Small intestine (tissue), 7 donors: ENCODE measurements at regions not wholly inside any gene's neighbourhood (a gene's known extent, or its start where the extent isn't known, plus 50 kb on each side); places are given as distances from the start of the nearest gene placed in this dataset.

Source experiments
- DNase-seq, 2 donors: peaks; one replicate each; pipeline versions ENCODE4 v3.0.0 to v3.0.0-alpha.2; 2013
- FAIRE-seq: peaks from 2 replicates; lab custom pipeline; 2012; peaks lifted over from hg19 to GRCh38; lab: Jason Lieb, UNC
- H3K27ac ChIP-seq, 3 donors: one replicate each; pipeline ENCODE4 v1.5.1; 2013; ENCODE audit warnings: low read length in 2 of 3, mild to moderate bottlenecking in 2 of 3, control low read depth in 1 of 3, inconsistent platforms in 1 of 3, low read depth in 1 of 3, moderate library complexity in 1 of 3
- H3K27me3 ChIP-seq, 3 donors: one replicate each; pipeline ENCODE4 v1.6.1; 2013; ENCODE audit warnings: low read length in 3 of 3, inconsistent platforms in 1 of 3; ENCODE audit not compliant: control insufficient read depth in 3 of 3, insufficient read depth in 3 of 3
- H3K36me3 ChIP-seq, 3 donors: one replicate each; pipeline ENCODE4 v1.6.1; 2013; ENCODE audit warnings: low read length in 3 of 3, inconsistent platforms in 1 of 3, low read depth in 1 of 3, mild to moderate bottlenecking in 1 of 3, moderate library complexity in 1 of 3; ENCODE audit not compliant: control insufficient read depth in 3 of 3, insufficient read depth in 2 of 3
- H3K4me1 ChIP-seq, 3 donors: one replicate each; pipeline ENCODE4 v1.6.1; 2013; ENCODE audit warnings: low read length in 2 of 3, inconsistent platforms in 1 of 3, low read depth in 1 of 3, mild to moderate bottlenecking in 1 of 3, moderate library complexity in 1 of 3; ENCODE audit not compliant: control insufficient read depth in 3 of 3, insufficient read depth in 2 of 3
- H3K4me3 ChIP-seq, 3 donors: one replicate each; pipeline ENCODE4 v1.5.1; 2013; ENCODE audit warnings: low read length in 3 of 3, control low read depth in 1 of 3, inconsistent platforms in 1 of 3, low read depth in 1 of 3, mild to moderate bottlenecking in 1 of 3, moderate library complexity in 1 of 3
- H3K9me3 ChIP-seq, 2 donors: one replicate each; pipeline ENCODE4 v1.6.1; 2013; ENCODE audit warnings: low read depth in 1 of 2, low read length in 1 of 2; ENCODE audit not compliant: control insufficient read depth in 2 of 2, insufficient read depth in 1 of 2
- WGBS, 3 donors: extraction: QIAGEN DNeasy Blood & Tissue Kit; methylation state at CpG; one replicate each; pipeline ENCODE4 v1.1.7; 2013; 5-methylcytosine and 5-hydroxymethylcytosine counted together
- donor health status: healthy with polysubstance abuse.
- donor health status: control.
- donor health status: control.
- donor health status: Bipolar disorder and iron deficiency.
- donor health status: healthy.

DNA sequence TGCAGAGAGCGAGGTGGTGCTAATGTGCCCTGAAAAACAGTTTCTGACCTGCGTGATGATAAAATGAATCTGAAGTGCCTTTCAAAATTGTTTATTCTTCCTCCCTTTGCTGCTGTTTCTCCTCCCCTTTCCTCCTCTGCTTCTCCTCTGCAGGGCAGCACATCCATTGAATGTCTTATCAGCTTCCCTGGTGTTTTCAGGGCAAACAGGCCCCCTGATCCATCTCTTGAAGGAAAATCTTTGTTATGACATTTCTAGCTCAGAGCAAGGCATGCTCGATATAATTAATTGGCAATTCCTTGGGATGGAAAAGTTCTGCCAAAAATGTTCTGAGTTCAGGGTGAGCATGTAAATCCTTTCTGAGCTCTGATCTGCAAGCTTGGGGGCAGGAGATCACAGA, 364.2 kb upstream of the ZNF32 start:
- Histone ChIP-seq H3K27me3 (no peaks in the 10 kb centered on the region), H3K4me3 (no peak overlapping the region), H3K27ac (no peak overlapping the region), H3K36me3 (no peaks in the 10 kb centered on the region), H3K9me3 (no peaks in the 10 kb centered on the region), H3K4me1 (no peaks in the 10 kb centered on the region)
- DNase-seq (no peak), FAIRE-seq (no peak)
- WGBS, 3 donors, result 71 to 80% (median 79%) methylated on average over 3 of the region's 3 CpGs

GRCh38 chr10:44011603-44011981, 362.9 kb upstream of the ZNF32 start:
- WGBS, 3 donors, result 83 to 93% (median 83%) methylated on average over 5 of the region's 5 CpGs
- no peak for DNase-seq
- Histone ChIP-seq H3K9me3 (no peaks in the 10 kb centered on the region), H3K4me1 (no peaks in the 10 kb centered on the region), H3K4me3 (no peak overlapping the region), H3K36me3 (no peaks in the 10 kb centered on the region), H3K27me3 (no peaks in the 10 kb centered on the region), H3K27ac (no peak overlapping the region)
- FAIRE-seq, result no peak

DNA sequence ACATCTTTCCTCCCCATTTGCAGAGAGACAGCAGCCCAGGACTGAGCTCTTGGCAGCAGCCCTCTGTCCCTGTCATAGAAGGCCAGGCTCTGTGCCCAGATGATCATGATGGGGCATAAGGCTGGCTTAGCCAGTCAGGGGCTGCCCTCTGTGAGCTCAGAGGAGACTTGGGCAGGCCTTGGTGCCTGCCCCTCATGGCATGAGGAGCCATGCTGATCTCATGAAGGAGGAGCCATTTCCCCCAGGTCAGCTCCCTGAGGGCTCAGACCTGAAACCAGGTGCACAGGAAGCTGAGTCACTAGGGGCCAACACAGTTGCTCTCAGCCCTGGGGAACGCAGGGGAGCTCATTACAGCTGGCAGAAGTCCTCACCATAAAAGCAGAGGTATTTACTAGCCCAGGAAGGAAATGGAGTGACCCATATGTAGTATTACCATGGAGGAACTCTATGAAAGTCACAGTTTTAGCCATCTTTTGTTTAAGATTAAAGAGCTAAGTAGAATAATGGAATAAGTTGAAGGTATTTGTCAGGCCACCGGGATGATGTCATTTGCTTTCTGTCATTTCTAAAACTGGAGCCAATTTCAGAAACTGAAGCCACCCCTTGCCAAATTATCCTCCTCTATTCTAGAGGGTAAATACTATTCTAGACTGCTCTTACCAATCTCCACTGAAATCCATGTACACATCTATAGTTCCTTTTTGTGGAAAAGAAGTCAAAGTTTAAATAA, 362.4 kb upstream of the ZNF32 start:
- H3K4me1 ChIP-seq, result no peaks in the 10 kb centered on the region
- no peaks in the 10 kb centered on the region for H3K36me3 ChIP-seq
- H3K4me3 ChIP-seq, result no peak overlapping the region
- DNase-seq (no peak), FAIRE-seq (no peak)
- no peaks in the 10 kb centered on the region for H3K27me3 ChIP-seq
- WGBS, 3 donors, result 37 to 55% (median 40%) methylated on average over 2 of the region's 2 CpGs
- no peaks in the 10 kb centered on the region for H3K9me3 ChIP-seq
- no peak overlapping the region for H3K27ac ChIP-seq

DNA sequence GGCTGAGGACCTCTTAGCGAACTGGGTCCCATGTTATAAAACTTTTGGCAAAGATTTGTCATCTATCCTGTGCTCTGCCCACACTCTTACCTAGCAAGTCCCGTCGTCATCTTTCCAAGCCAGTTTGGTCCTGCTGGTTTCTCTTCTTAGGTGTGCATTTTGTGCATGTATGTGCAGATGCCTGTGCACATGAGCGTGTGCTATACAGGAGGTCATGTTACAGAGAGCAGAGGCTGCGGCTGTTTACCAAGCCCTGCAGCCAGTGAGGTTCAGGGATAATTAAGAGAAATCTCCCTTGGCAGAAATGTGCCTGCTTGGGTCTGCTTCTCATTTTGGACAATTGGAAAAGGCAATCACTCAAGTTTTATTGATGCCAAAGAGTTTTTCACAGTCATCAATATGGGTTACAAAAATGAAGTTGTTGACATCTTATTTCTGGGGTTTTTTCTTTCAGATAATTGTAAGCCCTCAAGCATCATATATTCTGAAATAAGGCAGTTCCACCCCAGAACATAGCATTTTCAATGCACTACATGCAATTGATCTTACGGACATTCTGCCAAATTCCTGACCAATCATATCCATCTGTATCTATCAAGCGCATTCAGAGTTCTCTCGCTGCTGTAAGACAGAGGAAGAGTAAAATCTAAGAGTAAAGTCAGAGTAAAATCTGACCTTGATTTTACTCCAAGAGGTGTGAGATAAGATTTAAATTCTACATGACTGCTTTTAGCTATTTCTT, 361.4 kb upstream of the ZNF32 start:
- H3K27ac ChIP-seq, result no peak overlapping the region
- FAIRE-seq (no peak), DNase-seq (no peak)
- no peaks in the 10 kb centered on the region for H3K4me1 ChIP-seq
- no peaks in the 10 kb centered on the region for H3K27me3 ChIP-seq
- H3K9me3 ChIP-seq, result no peaks in the 10 kb centered on the region
- no peak overlapping the region for H3K4me3 ChIP-seq
- 84 to 89% (median 88%) methylated on average over 8 of the region's 8 CpGs for WGBS, 3 donors
- no peaks in the 10 kb centered on the region for H3K36me3 ChIP-seq

DNA sequence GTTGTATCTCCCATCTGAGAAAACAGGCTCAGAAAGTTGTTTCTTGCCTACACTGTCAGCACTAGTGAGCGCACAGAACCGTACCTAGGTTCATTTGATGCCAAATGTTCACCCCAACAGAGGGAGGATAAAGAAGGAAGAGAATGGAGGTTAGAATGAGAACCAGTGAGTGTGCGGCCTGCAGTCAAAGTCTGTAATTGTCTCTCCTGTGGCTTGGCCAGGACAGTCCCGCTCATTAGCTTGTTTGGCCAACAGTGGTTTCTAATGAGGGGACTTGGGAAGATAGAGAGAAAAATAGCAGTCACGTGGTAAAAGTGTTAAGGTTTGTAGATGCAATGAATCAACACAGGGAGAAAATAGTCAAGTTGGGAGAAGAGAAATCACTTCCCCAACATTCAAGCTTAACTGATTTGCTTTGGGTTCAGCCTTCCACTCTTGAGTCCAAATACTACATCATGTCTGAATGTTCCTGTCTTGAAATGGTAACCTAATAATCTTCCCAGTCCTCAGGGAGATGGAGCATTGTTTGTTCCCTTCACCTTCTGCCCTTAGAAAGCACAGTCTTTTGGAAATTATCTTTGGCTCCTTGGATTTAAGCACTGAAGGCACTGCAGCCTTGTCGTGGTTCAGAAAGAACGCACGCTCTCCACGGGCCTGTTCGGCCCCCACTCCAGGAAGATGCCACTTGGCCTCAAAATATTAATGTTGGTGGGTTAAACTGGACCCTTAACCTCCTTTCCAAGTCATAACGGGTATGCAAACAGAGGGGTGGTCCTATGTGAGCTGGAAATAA, 360.4 kb upstream of the ZNF32 start:
- H3K27ac ChIP-seq, result no peak overlapping the region
- no peak for FAIRE-seq

DNA sequence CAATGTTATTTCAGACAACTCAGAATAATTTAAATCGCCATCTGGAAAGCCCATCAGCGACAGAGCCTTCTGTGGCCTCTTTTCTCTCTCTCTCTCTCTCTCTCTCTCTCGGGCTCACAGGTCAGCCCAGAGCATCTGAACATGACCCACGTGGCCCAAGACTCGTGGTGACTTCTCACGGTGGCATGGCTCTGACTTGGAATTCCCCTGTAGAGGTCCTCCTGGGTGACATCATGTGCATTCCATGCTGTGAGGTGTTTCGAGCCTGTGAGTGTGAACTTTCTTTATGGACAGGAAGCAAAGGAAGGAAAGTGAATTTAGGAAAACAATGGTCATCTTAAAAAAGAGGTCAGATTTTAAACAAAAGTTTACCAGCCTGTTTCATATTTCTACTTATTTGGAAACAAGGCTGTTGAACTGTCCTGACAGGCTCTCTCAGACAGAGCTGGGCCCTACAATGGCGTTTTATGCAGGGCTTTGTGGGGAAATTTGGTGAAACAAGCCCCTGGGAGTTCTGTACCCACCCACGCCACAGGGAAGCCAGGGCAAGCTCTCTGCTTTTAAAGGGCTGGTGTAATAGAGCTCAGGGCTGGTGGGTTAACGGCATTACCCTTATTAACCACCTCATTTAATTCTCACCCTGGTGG, 359.7 kb upstream of the ZNF32 start:
- no peaks in the 10 kb centered on the region for H3K27me3 ChIP-seq
- FAIRE-seq, result no peak
- no peak overlapping the region for H3K4me3 ChIP-seq
- 68 to 82% (median 70%) methylated on average over 10 of the region's 10 CpGs for WGBS, 3 donors
- DNase-seq, result no peak
- H3K4me1 ChIP-seq, result no peaks in the 10 kb centered on the region
- H3K9me3 ChIP-seq, result no peaks in the 10 kb centered on the region
- no peaks in the 10 kb centered on the region for H3K36me3 ChIP-seq
- H3K27ac ChIP-seq, result no peak overlapping the region

More for the DNA sequence above, 360.4 kb upstream of the ZNF32 start:
- Histone ChIP-seq H3K4me1 (no peaks in the 10 kb centered on the region), H3K9me3 (no peaks in the 10 kb centered on the region), H3K36me3 (no peaks in the 10 kb centered on the region), H3K4me3 (no peak overlapping the region), H3K27me3 (no peaks in the 10 kb centered on the region)
- 70 to 75% (median 75%) methylated on average over 11 of the region's 11 CpGs for WGBS, 3 donors
- DNase-seq, result no peak

GRCh38 chr10:44006771-44007170, 358.1 kb upstream of the ZNF32 start:
- H3K4me3 ChIP-seq, result no peak overlapping the region
- WGBS, 3 donors, result 84 to 100% (median 92%) methylated on average over 1 of the region's 1 CpG
- H3K27me3 ChIP-seq, result no peaks in the 10 kb centered on the region
- no peak for DNase-seq
- H3K9me3 ChIP-seq, result no peaks in the 10 kb centered on the region
- no peaks in the 10 kb centered on the region for H3K4me1 ChIP-seq
- FAIRE-seq, result no peak
- H3K36me3 ChIP-seq, result no peaks in the 10 kb centered on the region
- H3K27ac ChIP-seq, result no peak overlapping the region

GRCh38 chr10:44005788-44006099, 357.1 kb upstream of the ZNF32 start:
- FAIRE-seq (no peak), DNase-seq (no peak)
- Histone ChIP-seq H3K4me1 (no peaks in the 10 kb centered on the region), H3K27ac (no peak overlapping the region), H3K36me3 (no peaks in the 10 kb centered on the region), H3K27me3 (no peaks in the 10 kb centered on the region), H3K9me3 (no peaks in the 10 kb centered on the region), H3K4me3 (no peak overlapping the region)
- 82 to 86% (median 85%) methylated on average over 12 of the region's 12 CpGs for WGBS, 3 donors
